B cell (primary cell): ENCODE measurements at regions not wholly inside any gene's neighbourhood (a gene's known extent, or its start where the extent isn't known, plus 50 kb on each side); places are given as distances from the start of the nearest gene placed in this dataset.

Source experiments
- ATAC-seq: fragments of 200-7000 bp; cut with Tn5 transposase; one replicate; pipeline ENCODE4 v1.10.0; 2021; ENCODE audit warnings: low read depth, mild to moderate bottlenecking, moderate number of reproducible peaks, moderate library complexity
- CTCF ChIA-PET: fragments of 350-600 bp; sonication (Branson Sonifier 250); formaldehyde crosslinking; loops from one replicate; lab custom pipeline; 2021; ENCODE audit warnings: antibody characterized with exemption, inconsistent platforms; lab: Charles Lee
- POLR2A ChIA-PET: fragments of 350-600 bp; sonication (Branson Sonifier 250); formaldehyde crosslinking; loops from one replicate; lab custom pipeline; 2021; ENCODE audit warnings: antibody characterized with exemption; lab: Charles Lee
- DNase-seq: peaks from one replicate; pipeline ENCODE4 v3.0.0; 2013
- H2AFZ ChIP-seq: 2 replicates; pipeline ENCODE4 v1.6.1; 2012; ENCODE audit warnings: mild to moderate bottlenecking, low read depth, low read length; ENCODE audit not compliant: insufficient read depth, poor library complexity, severe bottlenecking
- H3K27ac ChIP-seq, 2 donors: 1 replicate in 1 of 2; 2 replicates in 1 of 2; pipeline ENCODE4 v1.5.1; 2012 to 2013; ENCODE audit warnings: low read length in 2 of 2, mild to moderate bottlenecking in 2 of 2, moderate library complexity in 1 of 2
- H3K27me3 ChIP-seq, 4 experiments: fragments of 200-600 bp in 1 of 4; sonication (generic) in 1 of 4; replicated peaks in 1 of 4; 1 replicate in 2 of 4; 2 replicates in 2 of 4; pipeline versions ENCODE4 v1.6.1 to v1.7.0; 2013 to 2016; ENCODE audit warnings: low read length in 3 of 4, mild to moderate bottlenecking in 2 of 4, mixed read lengths in 1 of 4, moderate library complexity in 1 of 4; ENCODE audit not compliant: insufficient read depth in 4 of 4, control insufficient read depth in 3 of 4; ENCODE audit errors: control extremely low read depth in 1 of 4
- H3K36me3 ChIP-seq, 2 experiments: replicated peaks in 1 of 2; 1 replicate in 1 of 2; 2 replicates in 1 of 2; pipeline versions ENCODE4 v1.6.1 to v1.7.1; 2013; ENCODE audit warnings: low read length in 1 of 2; ENCODE audit not compliant: insufficient read depth in 2 of 2, control insufficient read depth in 1 of 2; ENCODE audit errors: control extremely low read depth in 1 of 2, extremely low read depth in 1 of 2
- H3K4me1 ChIP-seq, 2 donors: fragments of 200-600 bp in 1 of 2; sonication (generic) in 1 of 2; 1 replicate in 1 of 2; 2 replicates in 1 of 2; pipeline versions ENCODE4 v1.5.1 to v1.6.1; 2013 to 2017; ENCODE audit warnings: low read length in 2 of 2; ENCODE audit not compliant: control insufficient read depth in 2 of 2, insufficient read depth in 2 of 2
- H3K4me2 ChIP-seq: replicated peaks from 2 replicates; pipeline ENCODE3; 2012; ENCODE audit warnings: mild to moderate bottlenecking, low read depth, low read length; ENCODE audit not compliant: poor library complexity, severe bottlenecking
- H3K4me3 ChIP-seq, 5 experiments: fragments of 200-600 bp in 1 of 5; sonication (generic) in 1 of 5; 1 replicate in 3 of 5; 2 replicates in 2 of 5; pipeline versions ENCODE4 v1.5.1 to v1.7.0; 2011 to 2016; ENCODE audit warnings: low read length in 4 of 5, mild to moderate bottlenecking in 4 of 5, low read depth in 2 of 5, control low read depth in 1 of 5, moderate library complexity in 1 of 5; ENCODE audit not compliant: insufficient read depth in 1 of 5; ENCODE audit errors: control extremely low read depth in 1 of 5, extremely low read depth in 1 of 5
- H3K79me2 ChIP-seq: fragments of 200-600 bp; sonication (generic); one replicate; pipeline ENCODE4 v1.6.0; 2016; ENCODE audit warnings: low read length; ENCODE audit not compliant: control insufficient read depth, insufficient read depth
- H3K9ac ChIP-seq: fragments of 200-600 bp; sonication (generic); 2 replicates; pipeline ENCODE4 v1.6.1; 2017; ENCODE audit warnings: mild to moderate bottlenecking, low read length, moderate library complexity
- H3K9me3 ChIP-seq, 3 donors: one replicate each; pipeline versions ENCODE4 v1.6.1 to v1.7.1; 2013; ENCODE audit warnings: low read length in 2 of 3; ENCODE audit not compliant: control insufficient read depth in 2 of 3, insufficient read depth in 1 of 3; ENCODE audit errors: control extremely low read depth in 1 of 3
- H4K20me1 ChIP-seq: 2 replicates; pipeline ENCODE4 v1.6.0; 2012; ENCODE audit warnings: mild to moderate bottlenecking, low read length; ENCODE audit not compliant: insufficient read depth, control insufficient read depth, poor library complexity, severe bottlenecking
- H3K27ac Mint-ChIP-seq: one replicate; pipeline ENCODE4 v1.8.0; 2021; ENCODE audit warnings: mixed read lengths
- H3K27me3 Mint-ChIP-seq: one replicate; pipeline ENCODE4 v1.8.0; 2021; ENCODE audit warnings: mixed read lengths
- H3K4me1 Mint-ChIP-seq: one replicate; pipeline ENCODE4 v1.8.0; 2021; ENCODE audit warnings: mixed read lengths
- H3K4me3 Mint-ChIP-seq: one replicate; pipeline ENCODE4 v1.8.0; 2021; ENCODE audit warnings: mixed read lengths
- H3K9me3 Mint-ChIP-seq: one replicate; pipeline ENCODE4 v1.8.0; 2022; ENCODE audit warnings: mixed read lengths; ENCODE audit not compliant: insufficient read depth
- CTCF ChIP-seq: fragments of 200-600 bp; IDR thresholded peaks from one replicate; pipeline ENCODE4 v1.8.0; 2022; ENCODE audit warnings: antibody characterized with exemption, mild to moderate bottlenecking
- EZH2 ChIP-seq: IDR thresholded peaks from 2 replicates; pipeline ENCODE4 v1.6.1; 2012; ENCODE audit warnings: borderline replicate concordance, low read depth, mild to moderate bottlenecking, moderate library complexity, low read length; ENCODE audit not compliant: insufficient read depth, poor library complexity, severe bottlenecking
- WGBS: methylation state at CpG from one replicate; pipeline ENCODE4 v1.1.5; 2013; ENCODE audit warnings: missing lambda C conversion rate; ENCODE audit not compliant: insufficient coverage; 5-methylcytosine and 5-hydroxymethylcytosine counted together
- intact Hi-C: fragments of 100-400 bp; cut with micrococcal nuclease; formaldehyde crosslinking; loops from one replicate; pipeline ENCODE4 v1.10.0; 2022

- no peaks in the 10 kb centered on the region for H4K20me1 ChIP-seq
- peaks cover 0 to 1% (median 0%) of the 10 kb centered on the region in 3 donors for H3K9me3 ChIP-seq
- DNase-seq, result no peak
- no peak overlapping the region for H3K4me3 ChIP-seq
- intact Hi-C loops, result no loop called here
- ATAC-seq, result no peak
- H3K4me1 ChIP-seq, result no peaks in the 10 kb centered on the region
- TF ChIP-seq CTCF, result no peak
- TF ChIP-seq EZH2, result no peak
- H3K4me2 ChIP-seq, result no peak overlapping the region
- WGBS, result no CpG with 5 or more reads among the region's 2 CpGs
- ChIA-PET CTCF (interaction anchor here (1.0 kb wide), 1 partner anchor 9 kb away, joined by 4 read pairs; no protein-coding TSS in a partner anchor), POLR2A (no interaction called here)
- Mint-ChIP-seq H3K4me1 (no peaks in the 10 kb centered on the region), H3K9me3 (no peaks in the 10 kb centered on the region), H3K27ac (no peak overlapping the region), H3K27me3 (no peaks in the 10 kb centered on the region), H3K4me3 (no peak overlapping the region)
- H3K36me3 ChIP-seq, result no peaks in the 10 kb centered on the region
- H2AFZ ChIP-seq, result no peak overlapping the region
- H3K27me3 ChIP-seq, result no peaks in the 10 kb centered on the region
- no peak overlapping the region for H3K9ac ChIP-seq
- H3K27ac ChIP-seq, result no peak overlapping the region
- no peaks in the 10 kb centered on the region for H3K79me2 ChIP-seq
These were observed 626.2 kb upstream of the TMPRSS15 start for GRCh38 chr21:19029816-19030215.

GRCh38 chr21:19031953-19032352, 628.4 kb upstream of the TMPRSS15 start:
- no peak overlapping the region for H3K9ac ChIP-seq
- intact Hi-C loops, result no loop called here
- 100% methylated on average over 1 of the region's 1 CpG for WGBS
- ChIA-PET CTCF (no interaction called here), POLR2A (no interaction called here)
- no peak overlapping the region for H2AFZ ChIP-seq
- no peaks in the 10 kb centered on the region for H3K27me3 ChIP-seq
- H3K4me3 Mint-ChIP-seq, result no peak overlapping the region
- no peak overlapping the region for H3K27ac Mint-ChIP-seq
- no peaks in the 10 kb centered on the region for H3K36me3 ChIP-seq
- no peaks in the 10 kb centered on the region for H3K9me3 Mint-ChIP-seq
- no peak for DNase-seq
- H3K9me3 ChIP-seq, result no peaks in the 10 kb centered on the region
- ATAC-seq, result no peak
- H3K4me1 Mint-ChIP-seq, result no peaks in the 10 kb centered on the region
- no peak overlapping the region for H3K4me3 ChIP-seq
- no peak overlapping the region for H3K4me2 ChIP-seq
- no peaks in the 10 kb centered on the region for H3K4me1 ChIP-seq
- no peaks in the 10 kb centered on the region for H4K20me1 ChIP-seq
- no peaks in the 10 kb centered on the region for H3K79me2 ChIP-seq
- TF ChIP-seq CTCF, result no peak
- TF ChIP-seq EZH2, result no peak
- H3K27me3 Mint-ChIP-seq, result no peaks in the 10 kb centered on the region
- H3K27ac ChIP-seq, result no peak overlapping the region
